IPS DF 6.9 (cell line): ENCODE measurements at regions not wholly inside any gene's neighbourhood (a gene's known extent, or its start where the extent isn't known, plus 50 kb on each side); places are given as distances from the start of the nearest gene placed in this dataset.
"Not testable (repeated sequence)": the region's sequence is repeated elsewhere in the genome, so short reads cannot be mapped to it uniquely, and the experiment has no call there.

Experiments used
- DNase-seq: peaks from one replicate; pipeline ENCODE4 v3.0.0-alpha.2; 2013; ENCODE audit warnings: low read depth, low spot score
- H3K27ac ChIP-seq: one replicate; pipeline ENCODE4 v1.5.1; 2013; ENCODE audit warnings: low read length, control low read depth
- H3K27me3 ChIP-seq: 2 replicates; pipeline ENCODE4 v1.6.1; 2013; ENCODE audit warnings: mild to moderate bottlenecking, low read length; ENCODE audit not compliant: control insufficient read depth, insufficient read depth
- H3K36me3 ChIP-seq: 2 replicates; pipeline ENCODE4 v1.6.1; 2013; ENCODE audit warnings: low read length; ENCODE audit not compliant: control insufficient read depth, insufficient read depth
- H3K4me1 ChIP-seq: 2 replicates; pipeline ENCODE4 v1.6.1; 2013; ENCODE audit warnings: low read length; ENCODE audit not compliant: control insufficient read depth, insufficient read depth
- H3K4me3 ChIP-seq: 2 replicates; pipeline ENCODE4 v1.5.1; 2013; ENCODE audit warnings: mild to moderate bottlenecking, low read length
- H3K9me3 ChIP-seq: 2 replicates; pipeline ENCODE4 v1.6.1; 2013; ENCODE audit warnings: low read length, inconsistent platforms; ENCODE audit not compliant: control insufficient read depth, insufficient read depth
- WGBS: extraction: QIAGEN DNeasy Blood & Tissue Kit; methylation state at CpG from one replicate; pipeline ENCODE4 v1.1.7; 2013; ENCODE audit warnings: mixed read lengths, missing lambda C conversion rate; ENCODE audit not compliant: insufficient read length, insufficient coverage; 5-methylcytosine and 5-hydroxymethylcytosine counted together

- Histone ChIP-seq H3K4me1 (peaks cover 2% of the 10 kb centered on the region), H3K4me3 (no peak overlapping the region), H3K27ac (no peak overlapping the region), H3K36me3 (no peaks in the 10 kb centered on the region), H3K27me3 (no peaks in the 10 kb centered on the region), H3K9me3 (no peaks in the 10 kb centered on the region)
- WGBS = no CpG with 5 or more reads among the region's 5 CpGs
- DNase-seq = no peak
Observed at GRCh38 chr1:60949154-60949825, 133.1 kb upstream of the NFIA start.

- no CpG with 5 or more reads among the region's 1 CpG for WGBS
- Histone ChIP-seq H3K36me3 (no peaks in the 10 kb centered on the region), H3K27ac (no peak overlapping the region)
Observed at GRCh38 chr1:60948486-60948885, 133.9 kb upstream of the NFIA start.

GRCh38 chr1:60947367-60947766, 135.0 kb upstream of the NFIA start:
- no peak overlapping the region for H3K4me3 ChIP-seq
- WGBS = no CpG with 5 or more reads among the region's 3 CpGs
- no peaks in the 10 kb centered on the region for H3K27me3 ChIP-seq
- peaks cover 5% of the 10 kb centered on the region for H3K4me1 ChIP-seq
- H3K9me3 ChIP-seq = no peaks in the 10 kb centered on the region
- H3K27ac ChIP-seq = no peak overlapping the region
- DNase-seq = no peak
- no peaks in the 10 kb centered on the region for H3K36me3 ChIP-seq

More at GRCh38 chr1:60948486-60948885, 133.9 kb upstream of the NFIA start:
- Histone ChIP-seq H3K9me3 (no peaks in the 10 kb centered on the region), H3K4me1 (peaks cover 2% of the 10 kb centered on the region), H3K27me3 (no peaks in the 10 kb centered on the region), H3K4me3 (no peak overlapping the region)
- DNase-seq = no peak

- no peak overlapping the region for H3K27ac ChIP-seq
- H3K4me1 ChIP-seq = peaks cover 5% of the 10 kb centered on the region; the same call in 1 of the 2 replicates
- no peaks in the 10 kb centered on the region for H3K36me3 ChIP-seq
- no peaks in the 10 kb centered on the region for H3K9me3 ChIP-seq
- DNase-seq = no peak
- no peak overlapping the region for H3K4me3 ChIP-seq
- no peaks in the 10 kb centered on the region for H3K27me3 ChIP-seq
- WGBS = no CpG with 5 or more reads among the region's 8 CpGs
Observed at GRCh38 chr1:60942896-60943638, 139.3 kb upstream of the NFIA start.

GRCh38 chr1:60942291-60942690, 140.1 kb upstream of the NFIA start:
- H3K27ac ChIP-seq = no peak overlapping the region
- H3K36me3 ChIP-seq = no peaks in the 10 kb centered on the region
- H3K9me3 ChIP-seq = no peaks in the 10 kb centered on the region
- no peak for DNase-seq
- peaks cover 5% of the 10 kb centered on the region; the same call in 1 of the 2 replicates for H3K4me1 ChIP-seq
- WGBS = no CpG with 5 or more reads among the region's 2 CpGs
- H3K27me3 ChIP-seq = no peaks in the 10 kb centered on the region
- no peak overlapping the region for H3K4me3 ChIP-seq

GRCh38 chr1:60940685-60941084, 141.7 kb upstream of the NFIA start:
- H3K27me3 ChIP-seq, H3K9me3 ChIP-seq, H3K4me3 ChIP-seq, H3K36me3 ChIP-seq, H3K27ac ChIP-seq, DNase-seq, H3K4me1 ChIP-seq: not testable (repeated sequence)
- no CpG with 5 or more reads among the region's 2 CpGs for WGBS

GRCh38 chr1:60937720-60938119, 144.6 kb upstream of the NFIA start:
- no peak overlapping the region for H3K4me3 ChIP-seq
- DNase-seq = no peak
- H3K4me1 ChIP-seq = peaks cover 5% of the 10 kb centered on the region; the same call in 1 of the 2 replicates
- H3K27me3 ChIP-seq = no peaks in the 10 kb centered on the region
- H3K9me3 ChIP-seq = no peaks in the 10 kb centered on the region
- no peaks in the 10 kb centered on the region for H3K36me3 ChIP-seq
- no peak overlapping the region for H3K27ac ChIP-seq
- no CpG with 5 or more reads among the region's 5 CpGs for WGBS

- no peak for DNase-seq
- WGBS = no CpG with 5 or more reads among the region's 4 CpGs
- Histone ChIP-seq H3K4me1 (no peaks in the 10 kb centered on the region), H3K9me3 (no peaks in the 10 kb centered on the region), H3K27me3 (no peaks in the 10 kb centered on the region; the same call in 1 of the 2 replicates), H3K27ac (no peak overlapping the region), H3K36me3 (no peaks in the 10 kb centered on the region), H3K4me3 (no peak overlapping the region)
Observed at GRCh38 chr1:60936591-60937342, 145.6 kb upstream of the NFIA start.

- no peaks in the 10 kb centered on the region for H3K4me1 ChIP-seq
- H3K27ac ChIP-seq = no peak overlapping the region
- H3K36me3 ChIP-seq = no peaks in the 10 kb centered on the region
- no peaks in the 10 kb centered on the region; the same call in 1 of the 2 replicates for H3K27me3 ChIP-seq
- WGBS = no CpG with 5 or more reads among the region's 3 CpGs
- H3K9me3 ChIP-seq = no peaks in the 10 kb centered on the region
- H3K4me3 ChIP-seq = no peak overlapping the region
- DNase-seq = no peak
Observed at GRCh38 chr1:60936163-60936562, 146.2 kb upstream of the NFIA start.

- Histone ChIP-seq H3K4me1 (no peaks in the 10 kb centered on the region), H3K27me3 (no peaks in the 10 kb centered on the region; the same call in 1 of the 2 replicates), H3K27ac (no peak overlapping the region), H3K36me3 (no peaks in the 10 kb centered on the region), H3K9me3 (no peaks in the 10 kb centered on the region), H3K4me3 (no peak overlapping the region)
- DNase-seq = no peak
- no CpG with 5 or more reads among the region's 1 CpG for WGBS
Observed at GRCh38 chr1:60935599-60936110, 146.7 kb upstream of the NFIA start.
